Neural cell (in vitro differentiated cells): ENCODE measurements at regions not wholly inside any gene's neighbourhood (a gene's known extent, or its start where the extent isn't known, plus 50 kb on each side); places are given as distances from the start of the nearest gene placed in this dataset.

ENCODE experiments used
- H2AFZ ChIP-seq: fragments of 200-600, 300-800 bp; sonication (generic), shearing (Covaris generic); 2 replicates; pipeline ENCODE4 v1.6.0; 2014; ENCODE audit warnings: low read depth, mild to moderate bottlenecking, antibody characterized with exemption, low read length, moderate library complexity
- H3F3A ChIP-seq: fragments of 200-600 bp; shearing (Covaris generic); 2 replicates; pipeline ENCODE4 v1.6.1; 2016; ENCODE audit warnings: mild to moderate bottlenecking, moderate library complexity, mixed read lengths, antibody characterized with exemption, low read length; ENCODE audit not compliant: insufficient read depth, poor library complexity, severe bottlenecking
- H3K27ac ChIP-seq: fragments of 200-600, 300-800 bp; sonication (generic), shearing (Covaris generic); 2 replicates; pipeline ENCODE4 v1.5.1; 2014; ENCODE audit warnings: mild to moderate bottlenecking, low read length, moderate library complexity
- H3K27me3 ChIP-seq: fragments of 300-800, 200-600 bp; sonication (generic), shearing (Covaris generic); 2 replicates; pipeline ENCODE4 v1.6.0; 2014; ENCODE audit warnings: mild to moderate bottlenecking, low read depth, low read length, moderate library complexity; ENCODE audit not compliant: insufficient read depth
- H3K36me3 ChIP-seq: fragments of 300-800, 200-600 bp; sonication (generic), shearing (Covaris generic); 2 replicates; pipeline ENCODE4 v1.5.1; 2014; ENCODE audit warnings: mild to moderate bottlenecking, antibody characterized with exemption, low read length, moderate library complexity; ENCODE audit not compliant: insufficient read depth
- H3K4me2 ChIP-seq: fragments of 300-800, 200-600 bp; sonication (generic), shearing (Covaris generic); 2 replicates; pipeline ENCODE4 v1.6.0; 2014; ENCODE audit warnings: mild to moderate bottlenecking, low read length
- H3K4me3 ChIP-seq: fragments of 300-800, 200-600 bp; sonication (generic), shearing (Covaris generic); 2 replicates; pipeline ENCODE4 v1.5.1; 2014; ENCODE audit warnings: mild to moderate bottlenecking, low read length, moderate library complexity
- H3K79me2 ChIP-seq: fragments of 200-600 bp; shearing (Covaris generic); replicated peaks from 2 replicates; pipeline ENCODE4 v1.6.0; 2014; ENCODE audit warnings: mild to moderate bottlenecking, low read length, moderate library complexity; ENCODE audit not compliant: insufficient read depth
- H3K9ac ChIP-seq: fragments of 300-800, 200-600 bp; sonication (generic), shearing (Covaris generic); 2 replicates; pipeline ENCODE4 v1.6.1; 2016; ENCODE audit warnings: mild to moderate bottlenecking, low read length, mixed read lengths
- H3K9me2 ChIP-seq: fragments of 200-600 bp; shearing (Covaris generic); 2 replicates; pipeline ENCODE4 v1.6.1; 2016; ENCODE audit warnings: mild to moderate bottlenecking, low read length, mixed read lengths; ENCODE audit not compliant: insufficient read depth
- H3K9me3 ChIP-seq: fragments of 200-600, 300-800 bp; sonication (generic), shearing (Covaris generic); 2 replicates; pipeline ENCODE4 v1.6.1; 2016; ENCODE audit warnings: mild to moderate bottlenecking, mixed run types, low read length, moderate library complexity, mixed read lengths
- H4K20me1 ChIP-seq: fragments of 200-600 bp; shearing (Covaris generic); 2 replicates; pipeline ENCODE4 v1.6.1; 2016; ENCODE audit warnings: mild to moderate bottlenecking, mixed run types; ENCODE audit not compliant: insufficient read depth
- CTCF ChIP-seq: fragments of 450-650 bp; IDR thresholded peaks from 2 replicates; pipeline ENCODE4 v1.5.1; 2014; ENCODE audit warnings: antibody characterized with exemption, mild to moderate bottlenecking, moderate library complexity; ENCODE audit not compliant: poor library complexity, severe bottlenecking
- EP300 ChIP-seq: fragments of 450-650 bp; conservative IDR thresholded peaks from 2 replicates; pipeline ENCODE4 v1.6.1; 2014; ENCODE audit warnings: antibody characterized with exemption, mild to moderate bottlenecking, moderate library complexity; ENCODE audit not compliant: poor library complexity, severe bottlenecking
- EZH2 ChIP-seq: fragments of 200-600, 300-800 bp; shearing (Covaris generic), sonication (generic); IDR thresholded peaks from 2 replicates; pipeline ENCODE4 v1.6.1; 2014; ENCODE audit warnings: antibody characterized with exemption, low read length, borderline replicate concordance, mild to moderate bottlenecking; ENCODE audit not compliant: insufficient read depth, poor library complexity, severe bottlenecking
- MXI1 ChIP-seq: fragments of 450-650 bp; conservative IDR thresholded peaks from 2 replicates; pipeline ENCODE4 v1.6.1; 2014; ENCODE audit warnings: antibody characterized with exemption, mild to moderate bottlenecking; ENCODE audit not compliant: poor library complexity, severe bottlenecking
- POLR2AphosphoS5 ChIP-seq: IDR thresholded peaks from 2 replicates; pipeline ENCODE4 v1.6.1; 2012
- RAD21 ChIP-seq: fragments of 450-650 bp; conservative IDR thresholded peaks from 2 replicates; pipeline ENCODE4 v1.6.1; 2014; ENCODE audit warnings: antibody characterized with exemption, mild to moderate bottlenecking, moderate library complexity
- REST ChIP-seq: IDR thresholded peaks from 2 replicates; pipeline ENCODE4 v1.6.1; 2012; ENCODE audit warnings: borderline replicate concordance
- SMC3 ChIP-seq: fragments of 450-650 bp; conservative IDR thresholded peaks from 2 replicates; pipeline ENCODE4 v1.6.1; 2014; ENCODE audit warnings: antibody characterized with exemption, mild to moderate bottlenecking, moderate library complexity; ENCODE audit not compliant: poor library complexity
- TAF1 ChIP-seq: IDR thresholded peaks from 2 replicates; pipeline ENCODE4 v1.6.1; 2012; ENCODE audit warnings: low read depth

GRCh38 chr4:96497621-96498020, 657.7 kb downstream of the PDHA2 start:
- H4K20me1 ChIP-seq: no peaks in the 10 kb centered on the region
- H3K9me3 ChIP-seq: no peaks in the 10 kb centered on the region
- H3K27me3 ChIP-seq: no peaks in the 10 kb centered on the region
- no peaks in the 10 kb centered on the region for H3F3A ChIP-seq
- H3K4me3 ChIP-seq: no peak overlapping the region
- no peak overlapping the region for H3K27ac ChIP-seq
- no peak for TF ChIP-seq CTCF
- TF ChIP-seq RAD21: no peak
- no peak for TF ChIP-seq EP300
- no peak for TF ChIP-seq SMC3
- TF ChIP-seq REST: no peak
- TF ChIP-seq POLR2AphosphoS5: no peak
- TF ChIP-seq EZH2: no peak
- no peak for TF ChIP-seq TAF1
- no peak for TF ChIP-seq MXI1
- no peak overlapping the region for H3K4me2 ChIP-seq
- no peak overlapping the region for H3K9ac ChIP-seq
- H2AFZ ChIP-seq: no peak overlapping the region
- no peaks in the 10 kb centered on the region for H3K36me3 ChIP-seq
- H3K79me2 ChIP-seq: no peaks in the 10 kb centered on the region
- no peaks in the 10 kb centered on the region for H3K9me2 ChIP-seq

- no peak overlapping the region for H3K4me2 ChIP-seq
- H4K20me1 ChIP-seq: no peaks in the 10 kb centered on the region
- no peak overlapping the region for H3K27ac ChIP-seq
- no peaks in the 10 kb centered on the region for H3K27me3 ChIP-seq
- no peak overlapping the region for H2AFZ ChIP-seq
- TF ChIP-seq MXI1 (no peak), SMC3 (no peak), RAD21 (no peak), EP300 (no peak), CTCF (no peak), POLR2AphosphoS5 (no peak), REST (no peak), EZH2 (no peak), TAF1 (no peak)
- no peaks in the 10 kb centered on the region for H3K36me3 ChIP-seq
- no peaks in the 10 kb centered on the region for H3F3A ChIP-seq
- H3K79me2 ChIP-seq: no peaks in the 10 kb centered on the region
- no peaks in the 10 kb centered on the region for H3K9me2 ChIP-seq
- H3K9me3 ChIP-seq: no peaks in the 10 kb centered on the region
- no peak overlapping the region for H3K4me3 ChIP-seq
- H3K9ac ChIP-seq: no peak overlapping the region
Measured at GRCh38 chr4:96504386-96504785, 664.5 kb downstream of the PDHA2 start.
